ENCODE measurements at regions not wholly inside any gene's neighbourhood (a gene's known extent, or its start where the extent isn't known, plus 50 kb on each side); places are given as distances from the start of the nearest gene placed in this dataset.

DNA sequence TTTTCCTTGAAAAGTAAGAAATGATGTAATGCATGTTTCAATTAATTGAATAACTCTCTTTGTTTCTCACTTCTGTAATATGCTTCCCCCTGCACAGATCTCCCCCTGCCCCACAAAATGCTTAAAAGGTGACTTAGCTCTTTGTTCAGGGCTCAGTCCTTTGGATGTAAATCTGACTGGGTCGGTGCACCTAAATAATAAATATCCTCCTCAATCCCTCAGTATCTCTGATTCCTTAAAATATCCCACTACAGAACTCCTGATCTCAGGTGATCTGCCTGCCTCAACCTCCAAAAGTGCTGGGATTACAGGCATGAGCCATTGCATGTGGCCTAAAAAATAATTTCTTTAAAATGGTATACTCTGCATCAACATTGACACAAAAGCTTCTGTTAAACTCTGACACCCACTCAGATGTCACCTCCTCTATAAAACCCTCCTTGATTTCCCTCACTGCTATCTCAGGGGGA is 107.0 kb downstream of the ZNF429 start:
- intact Hi-C loops (cut with DNase I): no loop called here
- no peaks in the 10 kb centered on the region for H3K9me3 ChIP-seq
- no peaks in the 10 kb centered on the region for H3K36me3 ChIP-seq
- DNase-seq (no peak), ATAC-seq (no peak)
- 46 to 69% (median 58%) methylated on average over 1 of the region's 1 CpG for WGBS, 4 donors
- peak overlapping the region in 5 of 12 donors; percentile 19 to 72 (median 59) for H3K27ac ChIP-seq
- H3K27me3 ChIP-seq: no peaks in the 10 kb centered on the region
- H3K4me1 ChIP-seq: peaks cover 0 to 10% (median 0%) of the 10 kb centered on the region in 12 donors
- H3K4me3 ChIP-seq: no peak overlapping the region
- TF ChIP-seq, protein P1, sequence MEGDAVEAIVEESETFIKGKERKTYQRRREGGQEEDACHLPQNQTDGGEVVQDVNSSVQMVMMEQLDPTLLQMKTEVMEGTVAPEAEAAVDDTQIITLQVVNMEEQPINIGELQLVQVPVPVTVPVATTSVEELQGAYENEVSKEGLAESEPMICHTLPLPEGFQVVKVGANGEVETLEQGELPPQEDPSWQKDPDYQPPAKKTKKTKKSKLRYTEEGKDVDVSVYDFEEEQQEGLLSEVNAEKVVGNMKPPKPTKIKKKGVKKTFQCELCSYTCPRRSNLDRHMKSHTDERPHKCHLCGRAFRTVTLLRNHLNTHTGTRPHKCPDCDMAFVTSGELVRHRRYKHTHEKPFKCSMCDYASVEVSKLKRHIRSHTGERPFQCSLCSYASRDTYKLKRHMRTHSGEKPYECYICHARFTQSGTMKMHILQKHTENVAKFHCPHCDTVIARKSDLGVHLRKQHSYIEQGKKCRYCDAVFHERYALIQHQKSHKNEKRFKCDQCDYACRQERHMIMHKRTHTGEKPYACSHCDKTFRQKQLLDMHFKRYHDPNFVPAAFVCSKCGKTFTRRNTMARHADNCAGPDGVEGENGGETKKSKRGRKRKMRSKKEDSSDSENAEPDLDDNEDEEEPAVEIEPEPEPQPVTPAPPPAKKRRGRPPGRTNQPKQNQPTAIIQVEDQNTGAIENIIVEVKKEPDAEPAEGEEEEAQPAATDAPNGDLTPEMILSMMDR (IDR thresholded peaks at IDR 0.05): no peak
- no peak for TF ChIP-seq POLR2A (IDR thresholded peaks at IDR 0.05)

DNA sequence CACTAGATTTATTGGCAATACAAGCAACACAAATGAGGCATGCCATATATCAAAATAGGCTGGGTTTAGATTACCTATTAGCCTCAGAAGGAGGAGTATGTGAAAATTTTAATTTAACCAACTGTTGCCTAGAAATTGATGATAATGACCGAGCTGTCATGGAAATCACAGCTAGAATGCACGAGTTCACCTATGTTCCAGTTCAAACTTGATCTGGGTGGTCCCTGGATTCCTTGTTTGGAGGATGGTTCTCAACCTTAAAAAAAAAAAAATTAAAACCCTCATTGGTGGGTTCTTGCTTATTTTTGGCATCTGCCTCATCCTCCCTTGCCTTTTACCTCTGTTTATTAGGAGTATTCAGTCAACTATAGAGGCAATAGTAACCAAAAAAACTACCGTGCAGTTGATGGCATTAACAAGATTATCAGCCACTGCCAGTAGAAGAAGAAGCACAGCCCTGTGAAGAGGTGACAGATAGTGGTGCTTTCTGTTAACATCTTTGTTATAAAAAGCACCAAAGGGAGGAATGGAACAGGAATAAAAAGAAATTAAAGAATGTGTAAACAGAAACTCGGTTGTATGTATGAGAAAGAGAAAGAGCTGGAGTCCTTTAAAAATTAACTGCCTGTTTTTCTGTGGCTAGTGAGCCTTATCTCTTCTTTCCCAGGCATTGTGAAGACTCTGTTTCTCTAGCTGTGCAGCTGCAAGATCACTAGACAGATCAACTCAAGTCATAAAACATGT is 106.4 kb downstream of the ZNF429 start:
- intact Hi-C loops (cut with DNase I): no loop called here
- Histone ChIP-seq H3K4me3 (no peak overlapping the region), H3K36me3 (no peaks in the 10 kb centered on the region), H3K27me3 (no peaks in the 10 kb centered on the region), H3K27ac (peak overlapping the region in 4 of 12 donors; percentile 20 to 64 (median 46)), H3K4me1 (peaks cover 0 to 10% (median 0%) of the 10 kb centered on the region in 12 donors), H3K9me3 (no peaks in the 10 kb centered on the region)
- ATAC-seq: no peak
- no peak for DNase-seq
- WGBS, 4 donors: 27 to 58% (median 51%) methylated on average over 4 of the region's 4 CpGs
- TF ChIP-seq, protein P1 (IDR thresholded peaks at IDR 0.05): no peak
- no peak for TF ChIP-seq POLR2A (IDR thresholded peaks at IDR 0.05)

DNA sequence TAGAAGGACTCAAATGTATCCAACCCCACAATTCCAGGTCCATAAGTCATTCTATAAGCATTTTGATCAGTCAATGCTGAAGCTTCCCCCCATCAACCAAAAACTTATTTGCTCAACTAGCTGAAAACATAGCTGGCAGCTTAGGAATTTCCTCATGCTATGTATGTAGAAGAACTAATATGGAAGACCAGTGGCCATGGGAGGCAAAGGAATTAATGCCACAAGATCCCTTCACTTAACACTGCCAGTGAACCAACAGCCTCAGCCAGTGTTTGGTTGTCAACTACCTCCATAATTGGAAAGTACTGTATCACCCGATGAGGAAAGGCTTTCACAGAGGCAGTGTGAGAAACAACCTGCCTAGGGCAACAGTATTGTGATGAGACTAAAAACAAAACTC is 105.4 kb downstream of the ZNF429 start:
- no peaks in the 10 kb centered on the region for H3K27me3 ChIP-seq
- peak overlapping the region in 1 of 12 donors; percentile 43 for H3K27ac ChIP-seq
- ATAC-seq (no peak), DNase-seq (no peak)
- H3K4me1 ChIP-seq: peaks cover 0 to 15% (median 0%) of the 10 kb centered on the region in 12 donors
- 90 to 93% (median 93%) methylated on average over 1 of the region's 1 CpG; no CpG with 5 or more reads in 1 of the 4 donors for WGBS, 4 donors
- H3K4me3 ChIP-seq: no peak overlapping the region
- no peaks in the 10 kb centered on the region for H3K36me3 ChIP-seq
- TF ChIP-seq, protein P1 (IDR thresholded peaks at IDR 0.05): no peak
- TF ChIP-seq POLR2A (IDR thresholded peaks at IDR 0.05): no peak
- H3K9me3 ChIP-seq: no peaks in the 10 kb centered on the region
- intact Hi-C loops (cut with DNase I): no loop called here

DNA sequence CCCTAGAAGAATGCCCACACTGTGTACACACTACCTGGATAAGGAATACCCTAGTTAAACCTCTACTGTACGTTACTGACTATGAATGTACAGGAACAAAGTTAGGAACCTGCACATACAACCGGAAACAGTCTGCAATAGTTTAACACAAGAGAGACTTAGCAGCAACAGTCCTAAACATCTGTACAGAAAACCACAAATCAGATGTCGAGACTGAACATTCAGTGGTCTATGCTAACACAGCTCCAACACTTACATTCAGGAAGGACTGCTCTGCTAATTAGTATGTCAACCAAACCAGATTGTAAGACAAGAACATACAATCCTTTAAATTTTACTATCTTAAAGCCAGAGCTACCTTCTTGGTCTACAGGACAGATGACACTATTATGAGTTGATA is 104.9 kb downstream of the ZNF429 start:
- H3K27ac ChIP-seq: peak overlapping the region in 1 of 12 donors; percentile 43
- no peaks in the 10 kb centered on the region for H3K36me3 ChIP-seq
- no peak for ATAC-seq
- H3K9me3 ChIP-seq: no peaks in the 10 kb centered on the region
- DNase-seq: no peak
- H3K4me3 ChIP-seq: no peak overlapping the region
- no peak for TF ChIP-seq POLR2A (IDR thresholded peaks at IDR 0.05)
- TF ChIP-seq, protein P1 (IDR thresholded peaks at IDR 0.05): no peak
- 32 to 83% (median 82%) methylated on average over 3 of the region's 3 CpGs for WGBS, 4 donors
- H3K27me3 ChIP-seq: no peaks in the 10 kb centered on the region
- peaks cover 0 to 19% (median 0%) of the 10 kb centered on the region in 12 donors for H3K4me1 ChIP-seq
- intact Hi-C loops (cut with DNase I): no loop called here
